ENCODE measurements at regions not wholly inside any gene's neighbourhood (a gene's known extent, or its start where the extent isn't known, plus 50 kb on each side); places are given as distances from the start of the nearest gene placed in this dataset.

DNA sequence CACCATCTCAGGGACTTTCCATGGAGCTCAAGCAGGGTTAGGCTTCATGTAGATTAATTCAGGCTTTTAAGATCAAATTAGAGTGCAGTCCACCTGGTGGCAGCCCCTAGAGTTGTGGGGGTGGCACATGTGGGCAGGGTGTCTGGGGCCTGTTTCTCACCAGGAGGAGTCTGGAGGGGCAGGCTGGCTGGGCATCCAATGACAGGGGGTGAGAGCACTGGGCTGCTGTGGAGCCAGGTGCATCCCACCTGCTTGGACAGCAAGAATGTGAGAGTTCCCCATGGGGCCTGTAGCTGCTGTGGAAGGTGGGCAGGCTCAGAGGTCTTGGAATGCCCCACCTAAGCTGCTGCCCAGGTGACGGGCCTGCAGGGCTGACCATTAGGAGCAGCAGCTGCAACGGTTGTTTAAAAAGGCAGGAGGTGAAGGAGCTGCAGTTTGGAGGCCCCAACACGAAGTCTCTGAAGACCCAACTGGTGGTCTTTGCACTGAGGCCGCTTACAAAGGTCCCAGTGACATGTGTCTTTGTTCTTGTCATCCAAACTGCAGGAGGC, 686.3 kb upstream of the HS6ST1 start:
- DNase-seq (ENCODE audit: low read depth, low spot score) = no peak
- Histone ChIP-seq H3K4me3 (ENCODE audit: low read depth, low read length) (no peak overlapping the region), H3K9me3 (ENCODE audit: control insufficient read depth, insufficient read depth, low read length) (peaks cover 23% of the 10 kb centered on the region), H3K27me3 (ENCODE audit: control insufficient read depth, insufficient read depth, low read length) (no peaks in the 10 kb centered on the region), H3K27ac (ENCODE audit: low read depth, low read length) (no peak overlapping the region)
- TF ChIP-seq CTCF (IDR thresholded peaks at IDR 0.05; ENCODE audit: low read depth, low read length) = no peak
- ChIA-PET POLR2A (no interaction called here), CTCF (no interaction called here)

DNA sequence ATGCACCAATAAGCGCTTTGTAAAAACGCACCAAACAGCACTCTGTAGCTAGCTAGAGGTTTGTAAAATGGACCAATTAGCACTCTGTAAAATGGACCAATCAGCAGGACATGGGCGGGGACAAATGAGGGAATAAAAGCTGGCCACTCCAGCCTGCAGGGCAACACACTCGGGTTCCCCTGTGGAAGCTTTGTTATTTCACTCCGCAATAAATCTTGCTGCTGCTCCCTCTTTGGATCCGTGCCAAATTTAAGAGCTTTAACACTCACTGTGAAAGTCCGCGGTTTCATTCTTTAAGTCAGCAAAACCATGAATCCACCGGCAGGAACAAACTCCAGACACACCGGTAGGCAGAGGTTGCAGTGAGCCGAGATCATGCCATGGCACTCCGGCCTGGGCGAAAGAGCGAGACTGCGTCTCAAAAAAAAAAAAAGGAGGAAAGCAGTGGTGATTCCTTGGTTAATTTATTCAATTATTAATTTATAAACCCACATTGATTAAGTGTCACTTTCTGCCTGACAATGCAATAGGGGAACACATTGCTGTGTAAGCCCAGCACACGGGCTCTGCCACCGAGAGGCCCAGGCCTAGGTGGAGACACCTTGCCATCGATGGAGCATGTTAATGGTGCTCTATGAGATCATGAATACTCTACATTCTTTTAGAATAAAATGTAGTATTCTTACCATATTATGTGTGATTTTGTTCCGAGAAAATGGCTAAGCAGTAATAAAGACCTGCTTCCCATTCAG, 687.6 kb upstream of the HS6ST1 start:
- H3K9me3 ChIP-seq (ENCODE audit: control insufficient read depth, insufficient read depth, low read length) = peaks cover 24% of the 10 kb centered on the region
- no peaks in the 10 kb centered on the region for H3K27me3 ChIP-seq (ENCODE audit: control insufficient read depth, insufficient read depth, low read length)
- DNase-seq (ENCODE audit: low read depth, low spot score) = no peak
- H3K27ac ChIP-seq (ENCODE audit: low read depth, low read length) = no peak overlapping the region
- ChIA-PET CTCF (no interaction called here), POLR2A (no interaction called here)
- TF ChIP-seq CTCF (IDR thresholded peaks at IDR 0.05; ENCODE audit: low read depth, low read length) = no peak
- H3K4me3 ChIP-seq (ENCODE audit: low read depth, low read length) = no peak overlapping the region

DNA sequence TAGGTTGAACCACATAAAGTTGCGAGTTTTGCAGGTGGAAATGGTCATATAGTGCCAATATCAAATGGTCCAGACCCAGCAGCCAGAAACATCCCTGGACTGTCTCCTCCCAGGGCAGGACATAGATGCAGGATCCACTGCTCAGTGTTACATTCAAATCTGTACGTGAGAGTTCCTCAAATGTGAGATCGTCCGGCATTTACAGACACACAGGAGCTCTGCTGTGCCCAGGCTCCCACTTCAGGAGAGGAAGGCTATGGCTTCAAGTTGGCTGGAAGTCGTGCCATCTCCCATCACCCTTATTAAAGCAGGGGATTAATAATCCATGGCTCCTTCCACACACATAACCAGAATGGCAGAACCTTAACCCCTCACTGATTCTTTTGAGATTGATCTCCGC, 688.2 kb upstream of the HS6ST1 start:
- Histone ChIP-seq H3K27ac (ENCODE audit: low read depth, low read length) (no peak overlapping the region), H3K4me3 (ENCODE audit: low read depth, low read length) (no peak overlapping the region), H3K9me3 (ENCODE audit: control insufficient read depth, insufficient read depth, low read length) (peaks cover 24% of the 10 kb centered on the region), H3K27me3 (ENCODE audit: control insufficient read depth, insufficient read depth, low read length) (no peaks in the 10 kb centered on the region)
- no peak for DNase-seq (ENCODE audit: low read depth, low spot score)
- CTCF ChIA-PET = no interaction called here
- no peak for TF ChIP-seq CTCF (IDR thresholded peaks at IDR 0.05; ENCODE audit: low read depth, low read length)
- POLR2A ChIA-PET = no interaction called here

DNA sequence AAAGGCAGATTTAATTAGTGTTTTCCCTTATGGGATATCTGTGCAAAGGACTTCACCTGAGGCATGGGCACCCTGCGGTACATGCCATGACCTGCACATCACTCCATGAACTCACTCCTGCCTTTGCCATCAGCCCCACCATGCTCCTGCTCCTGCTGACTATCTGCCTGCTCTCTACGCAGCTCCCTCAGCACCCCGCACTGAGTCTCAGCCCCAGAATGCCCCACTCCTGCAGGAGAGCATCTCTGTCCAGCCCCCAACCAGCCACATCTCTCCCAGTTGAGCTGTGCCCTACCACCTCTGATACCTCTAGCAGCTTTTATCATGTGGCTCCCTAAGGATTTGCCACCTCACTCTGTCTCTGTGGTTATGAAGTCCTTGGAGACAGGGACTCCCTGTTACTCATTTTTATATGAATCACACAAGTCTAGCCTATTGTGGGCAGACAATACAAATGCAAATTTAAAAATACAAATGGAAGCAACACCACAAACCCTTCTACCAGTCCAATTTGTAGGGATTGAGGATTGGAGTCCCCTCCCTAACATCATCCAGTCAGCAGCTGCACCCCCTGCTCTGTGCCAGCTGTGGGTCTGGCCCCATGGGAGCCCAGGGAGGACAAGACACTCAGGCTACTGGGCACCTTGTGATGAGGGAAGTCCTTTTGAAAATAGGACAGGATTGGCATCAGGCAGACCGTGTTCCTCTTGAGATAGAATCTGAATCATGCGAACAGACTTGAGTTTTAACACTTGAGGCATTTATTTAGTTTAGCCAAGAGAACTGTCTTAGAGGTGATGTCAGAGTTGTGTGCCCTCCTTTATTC, 689.6 kb upstream of the HS6ST1 start:
- H3K27ac ChIP-seq (ENCODE audit: low read depth, low read length) = no peak overlapping the region
- H3K4me3 ChIP-seq (ENCODE audit: low read depth, low read length) = no peak overlapping the region
- no peak for TF ChIP-seq CTCF (IDR thresholded peaks at IDR 0.05; ENCODE audit: low read depth, low read length)
- H3K9me3 ChIP-seq (ENCODE audit: control insufficient read depth, insufficient read depth, low read length) = peaks cover 24% of the 10 kb centered on the region
- DNase-seq (ENCODE audit: low read depth, low spot score) = no peak
- ChIA-PET CTCF (no interaction called here), POLR2A (no interaction called here)
- no peaks in the 10 kb centered on the region for H3K27me3 ChIP-seq (ENCODE audit: control insufficient read depth, insufficient read depth, low read length)

Data from AG04450 (cell line).